Skeletal muscle satellite cell (primary cell): ENCODE measurements at regions not wholly inside any gene's neighbourhood (a gene's known extent, or its start where the extent isn't known, plus 50 kb on each side); places are given as distances from the start of the nearest gene placed in this dataset.
"Not testable (repeated sequence)": the region's sequence is repeated elsewhere in the genome, so short reads cannot be mapped to it uniquely, and the experiment has no call there.

Experiments
- H3K27me3 ChIP-seq: 2 replicates; pipeline ENCODE4 v1.7.0; 2013; ENCODE audit warnings: low read length; ENCODE audit not compliant: control insufficient read depth, insufficient read depth
- H3K36me3 ChIP-seq: 2 replicates; pipeline ENCODE4 v1.7.0; 2013; ENCODE audit warnings: mild to moderate bottlenecking, control low read depth, low read length; ENCODE audit not compliant: insufficient read depth
- H3K4me1 ChIP-seq: 2 replicates; pipeline ENCODE4 v1.7.0; 2013; ENCODE audit warnings: low read length; ENCODE audit not compliant: control insufficient read depth, insufficient read depth
- H3K4me2 ChIP-seq: 2 replicates; pipeline ENCODE4 v1.7.0; 2013; ENCODE audit warnings: mild to moderate bottlenecking, low read length
- H3K4me3 ChIP-seq: 2 replicates; pipeline ENCODE4 v1.7.0; 2013; ENCODE audit warnings: low read length
- H3K9ac ChIP-seq: 2 replicates; pipeline ENCODE4 v1.7.0; 2013; ENCODE audit warnings: mild to moderate bottlenecking, low read depth, low read length, moderate library complexity
- H3K9me3 ChIP-seq: replicated peaks from 2 replicates; pipeline ENCODE4 v1.7.0; 2013; ENCODE audit warnings: mild to moderate bottlenecking, control low read depth, low read length

- H3K4me2 ChIP-seq, H3K4me3 ChIP-seq, H3K36me3 ChIP-seq, H3K4me1 ChIP-seq, H3K27me3 ChIP-seq, H3K9ac ChIP-seq: not testable (repeated sequence)
- peaks cover 21% of the 10 kb centered on the region for H3K9me3 ChIP-seq
Measured at GRCh38 chr21:10413247-10414120, 107.9 kb upstream of the TPTE start.

DNA sequence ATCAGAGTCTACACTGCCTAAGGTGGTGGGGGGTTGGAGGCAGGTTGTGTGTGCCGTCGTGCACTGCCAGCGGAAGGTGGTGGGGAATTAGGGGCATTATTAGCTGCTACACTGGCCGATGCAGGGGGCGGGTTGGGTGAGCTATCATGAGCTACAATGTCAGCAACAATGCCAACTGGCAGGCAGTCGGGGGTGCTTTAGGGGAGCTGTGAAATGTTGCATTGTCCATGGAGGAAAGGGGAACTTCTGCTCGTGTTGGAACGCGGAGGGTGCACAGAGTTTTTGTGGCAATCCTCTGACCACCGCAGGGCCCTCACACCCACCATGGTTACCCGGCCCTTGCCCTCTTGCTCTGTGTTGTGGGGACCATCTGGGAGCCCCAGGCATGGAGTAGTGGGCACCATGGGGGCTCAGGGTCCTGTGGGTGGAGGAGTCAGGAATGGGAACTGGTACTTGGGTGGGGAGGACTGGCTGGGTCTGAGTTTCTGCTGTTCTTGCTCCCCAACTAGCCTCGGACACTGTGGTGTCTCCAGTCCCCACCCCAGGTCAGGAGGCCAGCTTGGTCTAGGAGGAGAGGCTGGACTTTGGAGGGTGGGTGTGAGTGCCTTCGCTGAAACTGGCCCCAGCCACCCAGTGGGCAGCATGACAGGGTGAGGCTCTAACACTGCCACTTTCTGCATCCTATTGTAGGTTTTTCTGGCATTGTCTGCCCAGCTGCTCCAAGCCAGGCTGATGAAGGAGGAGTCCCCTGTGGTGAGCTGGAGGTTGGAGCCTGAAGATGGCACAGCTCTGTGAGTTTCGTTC lies 107.1 kb upstream of the TPTE start:
- not testable (repeated sequence) for H3K27me3 ChIP-seq, H3K9ac ChIP-seq, H3K4me2 ChIP-seq, H3K4me3 ChIP-seq, H3K4me1 ChIP-seq, H3K36me3 ChIP-seq
- peaks cover 29% of the 10 kb centered on the region for H3K9me3 ChIP-seq

- H3K4me2 ChIP-seq, H3K4me1 ChIP-seq, H3K27me3 ChIP-seq, H3K36me3 ChIP-seq, H3K4me3 ChIP-seq, H3K9ac ChIP-seq: not testable (repeated sequence)
- H3K9me3 ChIP-seq: peaks cover 32% of the 10 kb centered on the region
Measured at GRCh38 chr21:10414925-10415254, 106.5 kb upstream of the TPTE start.

GRCh38 chr21:10415456-10415855 lies 105.9 kb upstream of the TPTE start:
- not testable (repeated sequence) for H3K4me1 ChIP-seq, H3K9ac ChIP-seq, H3K36me3 ChIP-seq, H3K4me2 ChIP-seq, H3K27me3 ChIP-seq, H3K4me3 ChIP-seq
- peaks cover 32% of the 10 kb centered on the region for H3K9me3 ChIP-seq

DNA sequence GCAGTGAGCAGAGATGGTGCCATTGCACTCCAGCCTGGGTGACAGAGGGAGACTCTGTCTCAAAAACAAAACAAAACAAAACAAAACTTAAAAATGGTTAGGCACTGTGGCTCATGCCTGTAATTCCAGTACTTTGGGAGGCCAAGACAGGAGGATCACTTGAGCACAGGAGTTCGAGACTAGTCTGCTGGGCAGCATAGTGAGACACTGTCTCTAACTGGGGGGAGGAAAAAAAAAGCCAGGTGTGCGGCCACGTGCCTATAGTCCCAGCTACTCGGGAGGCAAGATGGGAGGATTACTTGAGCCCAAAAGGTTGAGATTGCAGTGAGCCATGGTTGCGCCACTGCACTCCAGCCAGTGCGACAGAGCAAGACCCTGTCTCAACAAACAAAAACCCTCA lies 105.5 kb upstream of the TPTE start:
- not testable (repeated sequence) for H3K36me3 ChIP-seq, H3K9ac ChIP-seq, H3K27me3 ChIP-seq, H3K4me1 ChIP-seq, H3K4me3 ChIP-seq, H3K4me2 ChIP-seq
- peaks cover 36% of the 10 kb centered on the region for H3K9me3 ChIP-seq

GRCh38 chr21:10416691-10417447 lies 104.5 kb upstream of the TPTE start:
- not testable (repeated sequence) for H3K27me3 ChIP-seq, H3K4me2 ChIP-seq, H3K9ac ChIP-seq, H3K4me1 ChIP-seq, H3K4me3 ChIP-seq, H3K36me3 ChIP-seq
- H3K9me3 ChIP-seq: peaks cover 41% of the 10 kb centered on the region

DNA sequence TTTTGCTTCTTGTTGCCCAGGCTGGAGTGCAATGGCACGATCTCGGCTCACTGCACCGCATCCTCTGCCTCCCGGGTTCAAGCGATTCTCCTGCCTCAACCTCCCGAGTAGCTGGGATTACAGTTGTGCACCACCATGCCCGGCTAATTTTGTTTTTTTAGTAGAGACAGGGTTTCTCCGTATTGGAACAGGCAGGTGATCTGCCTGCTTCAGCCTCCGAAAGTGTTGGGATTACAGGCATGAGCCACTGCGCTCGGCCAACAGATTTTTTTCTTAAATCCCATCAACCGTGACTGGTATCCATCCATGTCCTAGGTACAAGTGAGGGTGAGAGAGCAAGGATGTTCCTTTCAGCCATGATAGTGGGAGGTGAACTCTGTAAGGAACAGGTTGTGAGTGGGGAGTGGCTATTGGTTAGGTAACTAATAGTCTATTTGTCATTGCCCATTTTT lies 103.8 kb upstream of the TPTE start:
- H3K4me3 ChIP-seq, H3K4me1 ChIP-seq, H3K4me2 ChIP-seq, H3K27me3 ChIP-seq, H3K9ac ChIP-seq, H3K36me3 ChIP-seq: not testable (repeated sequence)
- H3K9me3 ChIP-seq: peaks cover 41% of the 10 kb centered on the region

DNA sequence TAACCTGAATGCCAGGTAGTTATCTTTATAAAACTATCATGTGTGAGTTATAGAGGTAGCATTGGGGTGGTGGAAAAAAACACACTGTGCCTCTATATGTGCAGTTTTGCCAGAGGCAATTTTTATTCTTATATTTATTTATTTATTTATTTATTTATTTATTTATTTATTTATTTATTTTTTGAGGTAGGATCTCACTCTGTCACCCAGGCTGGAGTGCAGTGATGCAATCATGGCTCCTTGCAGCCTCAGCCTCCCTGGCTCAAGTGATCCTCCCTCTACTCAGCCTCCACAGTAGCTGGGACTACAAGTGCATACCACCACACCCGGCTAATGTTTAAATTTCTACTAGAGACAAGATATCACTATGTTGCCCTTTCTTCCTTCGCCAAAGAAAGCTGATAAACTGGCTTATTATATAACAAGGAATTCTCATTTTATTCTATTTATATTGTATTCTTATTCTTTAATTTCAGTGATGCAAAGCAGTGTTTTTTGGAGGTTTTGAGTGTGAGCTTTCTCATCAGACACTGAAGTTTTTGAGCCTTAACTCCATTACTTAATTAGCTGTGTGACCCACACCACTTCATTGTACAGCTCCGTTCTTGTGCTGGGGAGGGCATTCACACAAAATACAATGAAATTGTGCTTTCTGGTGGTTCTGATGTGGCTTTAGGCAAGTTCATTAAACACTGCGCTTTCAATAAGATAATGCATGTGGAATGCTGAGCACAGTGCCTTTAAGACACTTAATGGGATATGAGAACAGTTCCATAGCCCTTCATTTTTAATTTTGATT lies 102.9 kb upstream of the TPTE start:
- not testable (repeated sequence) for H3K9ac ChIP-seq, H3K36me3 ChIP-seq, H3K4me2 ChIP-seq, H3K27me3 ChIP-seq, H3K4me3 ChIP-seq, H3K4me1 ChIP-seq
- peaks cover 39% of the 10 kb centered on the region for H3K9me3 ChIP-seq

- H3K27me3 ChIP-seq, H3K9ac ChIP-seq, H3K36me3 ChIP-seq, H3K4me1 ChIP-seq, H3K4me2 ChIP-seq, H3K4me3 ChIP-seq: not testable (repeated sequence)
- H3K9me3 ChIP-seq: peaks cover 43% of the 10 kb centered on the region
Measured at GRCh38 chr21:10421199-10421598, 100.2 kb upstream of the TPTE start.

- H3K27me3 ChIP-seq, H3K9ac ChIP-seq, H3K4me2 ChIP-seq, H3K36me3 ChIP-seq, H3K4me1 ChIP-seq, H3K4me3 ChIP-seq: not testable (repeated sequence)
- peaks cover 40% of the 10 kb centered on the region for H3K9me3 ChIP-seq
Measured at GRCh38 chr21:10421601-10422000, 99.8 kb upstream of the TPTE start.
